Left renal cortex interstitium (tissue), 4 donors: ENCODE measurements at regions not wholly inside any gene's neighbourhood (a gene's known extent, or its start where the extent isn't known, plus 50 kb on each side); places are given as distances from the start of the nearest gene placed in this dataset.
A peak's percentile ranks its signal among the peaks of the same experiment; 100 is the strongest.

ENCODE experiments used
- DNase-seq, 4 donors: peaks; one replicate each; pipeline ENCODE4 v3.0.0-alpha.2; 2013; ENCODE audit warnings: low read depth in 4 of 4, low spot score in 2 of 4, missing footprints in 1 of 4

- DNase-seq: no peak
Observed at GRCh38 chr4:188532751-188533150, 393.5 kb downstream of the TRIML1 start.

GRCh38 chr4:188534297-188534696 is 395.1 kb downstream of the TRIML1 start:
- no peak for DNase-seq

- DNase-seq: no peak
Observed at GRCh38 chr4:188534917-188535316, 395.7 kb downstream of the TRIML1 start.

GRCh38 chr4:188536826-188537225 is 397.6 kb downstream of the TRIML1 start:
- DNase-seq: no peak

- DNase-seq: peak in 2 of 4 donors; percentile 9 to 14
Observed at GRCh38 chr4:188550296-188550695, 411.1 kb downstream of the TRIML1 start.

GRCh38 chr4:188551156-188551555 is 411.9 kb downstream of the TRIML1 start:
- DNase-seq: no peak

GRCh38 chr4:188552741-188553275 is 413.6 kb downstream of the TRIML1 start:
- DNase-seq: no peak

GRCh38 chr4:188554413-188554812 is 415.2 kb downstream of the TRIML1 start:
- DNase-seq: no peak

- no peak for DNase-seq
Observed at GRCh38 chr4:188573104-188573503, 433.9 kb downstream of the TRIML1 start.

GRCh38 chr4:188578657-188579056 is 439.4 kb downstream of the TRIML1 start:
- no peak for DNase-seq

GRCh38 chr4:188596021-188596420 is 456.8 kb downstream of the TRIML1 start:
- no peak for DNase-seq

- DNase-seq: no peak
Observed at GRCh38 chr4:188603646-188604045, 464.4 kb downstream of the TRIML1 start.

GRCh38 chr4:188606635-188607034 is 467.4 kb downstream of the TRIML1 start:
- DNase-seq: no peak

- DNase-seq: no peak
Observed at GRCh38 chr4:188611143-188611542, 471.9 kb downstream of the TRIML1 start.

GRCh38 chr4:188612659-188613058 is 473.4 kb downstream of the TRIML1 start:
- no peak for DNase-seq

- no peak for DNase-seq
Observed at GRCh38 chr4:188613976-188614375, 474.7 kb downstream of the TRIML1 start.

- no peak for DNase-seq
Observed at GRCh38 chr4:188619456-188620149, 480.4 kb downstream of the TRIML1 start.

GRCh38 chr4:188620608-188621007 is 481.4 kb downstream of the TRIML1 start:
- no peak for DNase-seq

- no peak for DNase-seq
Observed at GRCh38 chr4:188623314-188623854, 484.1 kb downstream of the TRIML1 start.

GRCh38 chr4:188624370-188624769 is 485.1 kb downstream of the TRIML1 start:
- DNase-seq: no peak

- DNase-seq: no peak
Observed at GRCh38 chr4:188627892-188628291, 488.7 kb downstream of the TRIML1 start.

- DNase-seq: no peak
Observed at GRCh38 chr4:188639479-188640100, 500.3 kb downstream of the TRIML1 start.
